Thoracic aorta (tissue), 2 donors: ENCODE measurements at regions not wholly inside any gene's neighbourhood (a gene's known extent, or its start where the extent isn't known, plus 50 kb on each side); places are given as distances from the start of the nearest gene placed in this dataset.
A peak's percentile ranks its signal among the peaks of the same experiment; 100 is the strongest.

Experiments
- ATAC-seq: fragments of 150-250 bp; one replicate; pipeline ENCODE4 v1.8.0; 2017; ENCODE audit warnings: low read depth; ENCODE audit not compliant: insufficient number of reproducible peaks, low FRiP score
- DNase-seq: peaks from one replicate; pipeline ENCODE4 v3.0.0-alpha.2; 2020; ENCODE audit warnings: low spot score
- H3K27ac ChIP-seq, 2 donors: fragments of 200-600 bp; sonication (generic); 1 replicate in 1 of 2; 2 replicates in 1 of 2; pipeline ENCODE4 v1.5.1; 2016; ENCODE audit warnings: mild to moderate bottlenecking in 2 of 2, moderate library complexity in 2 of 2
- H3K27me3 ChIP-seq: fragments of 200-600 bp; sonication (generic); replicated peaks from 2 replicates; pipeline ENCODE4 v1.6.0; 2016; ENCODE audit warnings: mild to moderate bottlenecking; ENCODE audit not compliant: insufficient read depth
- H3K36me3 ChIP-seq: fragments of 200-600 bp; sonication (generic); one replicate; pipeline ENCODE4 v1.5.1; 2016
- H3K4me1 ChIP-seq, 2 donors: fragments of 200-600 bp; sonication (generic); 1 replicate in 1 of 2; 2 replicates in 1 of 2; pipeline versions ENCODE4 v1.5.1 to v1.6.0; 2016; ENCODE audit warnings: low read depth in 2 of 2, mild to moderate bottlenecking in 1 of 2; ENCODE audit not compliant: control insufficient read depth in 1 of 2
- H3K4me3 ChIP-seq: fragments of 200-600 bp; sonication (generic); 2 replicates; pipeline ENCODE4 v1.5.1; 2016; ENCODE audit warnings: mild to moderate bottlenecking
- H3K9me3 ChIP-seq: fragments of 200-600 bp; sonication (generic); 2 replicates; pipeline ENCODE4 v1.5.1; 2016
- CTCF ChIP-seq: fragments of 200-600 bp; sonication (generic); IDR thresholded peaks from one replicate; pipeline ENCODE4 v1.5.1; 2019; ENCODE audit warnings: antibody characterized with exemption

GRCh38 chr5:68534956-68535520, 319.5 kb downstream of the PIK3R1 start:
- Histone ChIP-seq H3K36me3 (no peaks in the 10 kb centered on the region), H3K27ac (peak overlapping the region; percentile 73 to 81), H3K4me3 (peak overlapping the region; percentile 70), H3K4me1 (peaks cover 16 to 28% of the 10 kb centered on the region in 2 donors), H3K27me3 (no peaks in the 10 kb centered on the region), H3K9me3 (no peaks in the 10 kb centered on the region)
- no peak for DNase-seq
- ATAC-seq, result no peak
- no peak for TF ChIP-seq CTCF

GRCh38 chr5:68538814-68539420, 323.4 kb downstream of the PIK3R1 start:
- H3K4me3 ChIP-seq, result no peak overlapping the region
- no peak for ATAC-seq
- no peaks in the 10 kb centered on the region for H3K9me3 ChIP-seq
- H3K4me1 ChIP-seq, result peaks cover 4 to 25% of the 10 kb centered on the region in 2 donors
- H3K36me3 ChIP-seq, result no peaks in the 10 kb centered on the region
- TF ChIP-seq CTCF, result no peak
- no peak overlapping the region for H3K27ac ChIP-seq
- H3K27me3 ChIP-seq, result no peaks in the 10 kb centered on the region
- DNase-seq, result no peak

GRCh38 chr5:68540798-68541590, 325.4 kb downstream of the PIK3R1 start:
- H3K27ac ChIP-seq, result no peak overlapping the region
- ATAC-seq (no peak), DNase-seq (no peak)
- H3K4me3 ChIP-seq, result no peak overlapping the region
- H3K9me3 ChIP-seq, result no peaks in the 10 kb centered on the region
- H3K4me1 ChIP-seq, result peaks cover 0 to 18% of the 10 kb centered on the region in 2 donors
- H3K27me3 ChIP-seq, result no peaks in the 10 kb centered on the region
- H3K36me3 ChIP-seq, result no peaks in the 10 kb centered on the region
- no peak for TF ChIP-seq CTCF

GRCh38 chr5:68542207-68542606, 326.7 kb downstream of the PIK3R1 start:
- Histone ChIP-seq H3K36me3 (no peaks in the 10 kb centered on the region), H3K27ac (no peak overlapping the region), H3K4me3 (no peak overlapping the region), H3K4me1 (peaks cover 0 to 18% of the 10 kb centered on the region in 2 donors), H3K27me3 (no peaks in the 10 kb centered on the region), H3K9me3 (no peaks in the 10 kb centered on the region)
- no peak for TF ChIP-seq CTCF
- ATAC-seq, result no peak
- DNase-seq, result no peak

GRCh38 chr5:68543212-68543611, 327.7 kb downstream of the PIK3R1 start:
- ATAC-seq, result no peak
- H3K4me3 ChIP-seq, result no peak overlapping the region
- no peaks in the 10 kb centered on the region for H3K36me3 ChIP-seq
- no peak for TF ChIP-seq CTCF
- no peaks in the 10 kb centered on the region for H3K9me3 ChIP-seq
- no peak for DNase-seq
- H3K27ac ChIP-seq, result no peak overlapping the region
- no peaks in the 10 kb centered on the region for H3K27me3 ChIP-seq
- H3K4me1 ChIP-seq, result peaks cover 0 to 18% of the 10 kb centered on the region in 2 donors
